SK-N-SH (cell line): ENCODE measurements at regions not wholly inside any gene's neighbourhood (a gene's known extent, or its start where the extent isn't known, plus 50 kb on each side); places are given as distances from the start of the nearest gene placed in this dataset.

Source experiments
- CTCF ChIA-PET: fragments of 300-600, 350-600 bp; formaldehyde crosslinking; extraction: SDS; loops from one replicate; lab custom pipeline; 2021; lab: Yijun Ruan, JAX
- POLR2A ChIA-PET: fragments of 350-600 bp; sonication (Branson Sonifier 250); formaldehyde crosslinking; extraction: SDS; loops from one replicate; lab custom pipeline; 2020; ENCODE audit warnings: antibody characterized with exemption, inconsistent platforms; lab: Yijun Ruan, JAX
- DNase-seq: peaks from one replicate; pipeline ENCODE4 v3.0.0; 2012
- H2AFZ ChIP-seq: fragments of 200-600 bp; sonication (generic); 2 replicates; pipeline ENCODE4 v1.8.1; 2016; ENCODE audit warnings: antibody characterized with exemption, mild to moderate bottlenecking, low read depth
- H3F3A ChIP-seq: fragments of 200-600 bp; sonication (generic); replicated peaks from 2 replicates; pipeline ENCODE3; 2016; ENCODE audit warnings: antibody characterized with exemption, mild to moderate bottlenecking; ENCODE audit not compliant: insufficient read depth
- H3K27ac ChIP-seq, 2 experiments: fragments of 200-500 bp in 1 of 2; fragments of 200-600 bp in 1 of 2; sonication (Bioruptor generic) in 1 of 2; sonication (generic), shearing (Covaris generic) in 1 of 2; 2 replicates each; pipeline versions ENCODE4 v1.5.1 to v1.6.1; 2014 to 2016; ENCODE audit warnings: low read depth in 2 of 2, inconsistent platforms in 1 of 2, low read length in 1 of 2, mild to moderate bottlenecking in 1 of 2, mixed read lengths in 1 of 2
- H3K27me3 ChIP-seq: fragments of 200-600 bp; sonication (generic), shearing (Covaris generic); 2 replicates; pipeline ENCODE4 v1.6.1; 2016; ENCODE audit warnings: mixed run types; ENCODE audit not compliant: insufficient read depth
- H3K36me3 ChIP-seq, 2 experiments: fragments of 200-500 bp in 1 of 2; fragments of 200-600 bp in 1 of 2; sonication (Bioruptor generic) in 1 of 2; sonication (generic) in 1 of 2; replicated peaks in 1 of 2; 2 replicates each; pipeline versions ENCODE3 to v1.5.1; 2014 to 2016; ENCODE audit warnings: low read length in 1 of 2, mild to moderate bottlenecking in 1 of 2; ENCODE audit not compliant: insufficient read depth in 2 of 2, control insufficient read depth in 1 of 2
- H3K4me1 ChIP-seq, 2 experiments: fragments of 200-500 bp in 1 of 2; fragments of 200-600 bp in 1 of 2; sonication (Bioruptor generic) in 1 of 2; sonication (generic), shearing (Covaris generic) in 1 of 2; 2 replicates each; pipeline versions ENCODE4 v1.5.1 to v1.6.1; 2014 to 2016; ENCODE audit warnings: low read depth in 1 of 2, low read length in 1 of 2, mixed run types in 1 of 2; ENCODE audit not compliant: insufficient read depth in 2 of 2, control insufficient read depth in 1 of 2
- H3K4me2 ChIP-seq: fragments of 200-600 bp; sonication (generic), shearing (Covaris generic); 2 replicates; pipeline ENCODE4 v1.6.1; 2017; ENCODE audit warnings: mixed run types
- H3K4me3 ChIP-seq, 2 experiments: fragments of 200-500 bp in 1 of 2; fragments of 200-600 bp in 1 of 2; sonication (Bioruptor generic) in 1 of 2; sonication (generic), shearing (Covaris generic) in 1 of 2; 2 replicates each; pipeline versions ENCODE4 v1.5.1 to v1.8.1; 2014 to 2016; ENCODE audit warnings: low read depth in 2 of 2, inconsistent platforms in 1 of 2, low read length in 1 of 2, mild to moderate bottlenecking in 1 of 2, mixed read lengths in 1 of 2, moderate library complexity in 1 of 2
- H3K79me2 ChIP-seq: fragments of 200-600 bp; sonication (generic); 2 replicates; pipeline ENCODE4 v1.8.1; 2017; ENCODE audit warnings: mild to moderate bottlenecking; ENCODE audit not compliant: insufficient read depth
- H3K9ac ChIP-seq: fragments of 200-600 bp; sonication (generic); 2 replicates; pipeline ENCODE4 v1.6.1; 2017; ENCODE audit warnings: mixed run types
- H3K9me2 ChIP-seq: fragments of 200-600 bp; sonication (generic); 2 replicates; pipeline ENCODE4 v1.6.1; 2017; ENCODE audit warnings: mixed run types
- H3K9me3 ChIP-seq: fragments of 200-600 bp; sonication (generic); 2 replicates; pipeline ENCODE4 v1.6.1; 2017; ENCODE audit warnings: mixed run types, mild to moderate bottlenecking, moderate library complexity
- H4K20me1 ChIP-seq: fragments of 200-600 bp; sonication (generic); 2 replicates; pipeline ENCODE4 v1.6.1; 2017; ENCODE audit warnings: mild to moderate bottlenecking, mixed run types; ENCODE audit not compliant: insufficient read depth
- GABPA ChIP-seq: IDR thresholded peaks from 2 replicates; pipeline ENCODE4 v1.4.0; 2012; ENCODE audit warnings: low read depth, mild to moderate bottlenecking
- TAF1 ChIP-seq: IDR thresholded peaks from 2 replicates; pipeline ENCODE4 v1.6.1; 2012; ENCODE audit warnings: low read depth, mild to moderate bottlenecking, low read length, moderate library complexity, borderline replicate concordance
- WGBS: methylation state at CpG from one replicate; pipeline ENCODE4 v1.1.6; 2017; ENCODE audit warnings: low lambda C conversion rate; 5-methylcytosine and 5-hydroxymethylcytosine counted together
- TF ChIP-seq, protein P1 (sequence below): fragments of 150-350 bp; IDR thresholded peaks from 2 replicates; pipeline ENCODE4 v1.6.1; 2017; ENCODE audit warnings: antibody characterized with exemption, low read length, low read depth, borderline replicate concordance
- TF ChIP-seq, protein P2 (sequence below): IDR thresholded peaks from 2 replicates; pipeline ENCODE4 v1.4.0; 2012; ENCODE audit warnings: low read depth, borderline replicate concordance
- TF ChIP-seq, protein P3 (sequence below): fragments of 200-600 bp; sonication (generic); IDR thresholded peaks from 2 replicates; pipeline ENCODE4 v1.6.1; 2017; ENCODE audit warnings: antibody characterized with exemption, mild to moderate bottlenecking, moderate library complexity

DNA sequence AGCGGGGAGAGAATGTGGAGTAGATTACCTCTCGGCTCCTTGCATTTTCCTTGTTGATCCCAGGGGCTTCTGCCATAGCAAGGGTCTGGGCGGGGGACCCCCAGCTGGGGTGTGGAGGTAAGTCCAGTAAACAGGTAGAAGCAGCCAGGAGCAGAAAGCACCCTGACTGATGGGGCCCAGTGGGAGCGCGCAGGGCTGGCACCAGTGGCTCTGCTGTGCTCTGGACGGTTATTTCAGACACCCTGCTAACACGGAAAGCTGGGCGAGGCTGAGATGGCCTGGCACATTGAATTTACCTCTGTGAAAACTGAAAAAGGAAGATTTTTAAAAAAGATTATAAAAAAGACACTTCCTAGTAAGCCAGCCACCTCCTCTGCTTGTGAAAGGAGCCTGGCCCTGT, 88.4 kb upstream of the CALM2 start:
- peaks cover 5% of the 10 kb centered on the region for H3F3A ChIP-seq
- ChIA-PET CTCF (interaction anchor here (0.6 to 3.3 kb wide), 10 partner anchors 8 to 87 kb away, joined by 3 to 27 read pairs (median 4); no protein-coding TSS in a partner anchor), POLR2A (no interaction called here)
- H3K4me1 ChIP-seq, result peaks cover 10 to 26% of the 10 kb centered on the region in 2 experiments; a peak in 3 of 4 replicates
- peak overlapping the region in 1 of 2 experiments; percentile 5; a peak in 1 of 4 replicates for H3K27ac ChIP-seq
- 94% methylated on average over 8 of the region's 8 CpGs for WGBS
- H4K20me1 ChIP-seq, result no peaks in the 10 kb centered on the region
- no peak overlapping the region for H3K4me2 ChIP-seq
- H3K36me3 ChIP-seq, result no peaks in the 10 kb centered on the region
- H2AFZ ChIP-seq, result no peak overlapping the region
- H3K9ac ChIP-seq, result no peak overlapping the region
- H3K27me3 ChIP-seq, result no peaks in the 10 kb centered on the region
- TF ChIP-seq, protein P1, sequence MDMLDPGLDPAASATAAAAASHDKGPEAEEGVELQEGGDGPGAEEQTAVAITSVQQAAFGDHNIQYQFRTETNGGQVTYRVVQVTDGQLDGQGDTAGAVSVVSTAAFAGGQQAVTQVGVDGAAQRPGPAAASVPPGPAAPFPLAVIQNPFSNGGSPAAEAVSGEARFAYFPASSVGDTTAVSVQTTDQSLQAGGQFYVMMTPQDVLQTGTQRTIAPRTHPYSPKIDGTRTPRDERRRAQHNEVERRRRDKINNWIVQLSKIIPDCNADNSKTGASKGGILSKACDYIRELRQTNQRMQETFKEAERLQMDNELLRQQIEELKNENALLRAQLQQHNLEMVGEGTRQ, result no peak
- TF ChIP-seq TAF1, result no peak
- TF ChIP-seq, protein P2, sequence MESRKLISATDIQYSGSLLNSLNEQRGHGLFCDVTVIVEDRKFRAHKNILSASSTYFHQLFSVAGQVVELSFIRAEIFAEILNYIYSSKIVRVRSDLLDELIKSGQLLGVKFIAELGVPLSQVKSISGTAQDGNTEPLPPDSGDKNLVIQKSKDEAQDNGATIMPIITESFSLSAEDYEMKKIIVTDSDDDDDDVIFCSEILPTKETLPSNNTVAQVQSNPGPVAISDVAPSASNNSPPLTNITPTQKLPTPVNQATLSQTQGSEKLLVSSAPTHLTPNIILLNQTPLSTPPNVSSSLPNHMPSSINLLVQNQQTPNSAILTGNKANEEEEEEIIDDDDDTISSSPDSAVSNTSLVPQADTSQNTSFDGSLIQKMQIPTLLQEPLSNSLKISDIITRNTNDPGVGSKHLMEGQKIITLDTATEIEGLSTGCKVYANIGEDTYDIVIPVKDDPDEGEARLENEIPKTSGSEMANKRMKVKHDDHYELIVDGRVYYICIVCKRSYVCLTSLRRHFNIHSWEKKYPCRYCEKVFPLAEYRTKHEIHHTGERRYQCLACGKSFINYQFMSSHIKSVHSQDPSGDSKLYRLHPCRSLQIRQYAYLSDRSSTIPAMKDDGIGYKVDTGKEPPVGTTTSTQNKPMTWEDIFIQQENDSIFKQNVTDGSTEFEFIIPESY, result no peak
- TF ChIP-seq, all 33 proteins: peak for 0
- Histone ChIP-seq H3K9me2 (no peaks in the 10 kb centered on the region), H3K9me3 (no peaks in the 10 kb centered on the region), H3K4me3 (no peak overlapping the region), H3K79me2 (no peaks in the 10 kb centered on the region)
- DNase-seq, result no peak

DNA sequence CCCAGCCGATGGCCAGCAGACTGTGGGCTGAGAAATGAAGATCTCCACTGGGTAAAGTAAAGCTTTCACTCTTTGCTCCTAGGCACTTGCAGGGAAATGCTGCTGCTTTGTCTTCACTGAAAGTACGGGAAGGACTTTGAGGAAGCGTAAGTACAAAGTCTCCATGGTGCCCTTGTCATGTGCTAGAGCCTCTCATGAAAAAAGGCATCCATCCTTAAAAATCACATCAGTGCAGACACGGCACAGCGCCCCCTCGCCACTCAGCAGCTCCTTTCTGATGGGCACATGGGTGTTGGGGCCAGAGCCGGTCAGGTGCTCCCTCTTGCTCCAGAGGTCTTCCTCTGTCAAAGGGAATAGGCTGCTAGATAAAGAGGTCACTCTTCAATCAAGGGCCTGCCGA, 87.8 kb upstream of the CALM2 start:
- ChIA-PET POLR2A (interaction anchor here (0.6 kb wide), 1 partner anchor 12 kb away, joined by 3 read pairs; no protein-coding TSS in a partner anchor), CTCF (interaction anchor here (0.6 to 3.3 kb wide), 10 partner anchors 8 to 86 kb away, joined by 3 to 27 read pairs (median 4); no protein-coding TSS in a partner anchor)
- H3K79me2 ChIP-seq, result no peaks in the 10 kb centered on the region
- no peak for DNase-seq
- no peaks in the 10 kb centered on the region for H4K20me1 ChIP-seq
- H3K36me3 ChIP-seq, result no peaks in the 10 kb centered on the region
- H3K27ac ChIP-seq, result no peak overlapping the region
- peaks cover under 1% of the 10 kb centered on the region for H3F3A ChIP-seq
- H3K4me3 ChIP-seq, result no peak overlapping the region
- TF ChIP-seq, protein P3, sequence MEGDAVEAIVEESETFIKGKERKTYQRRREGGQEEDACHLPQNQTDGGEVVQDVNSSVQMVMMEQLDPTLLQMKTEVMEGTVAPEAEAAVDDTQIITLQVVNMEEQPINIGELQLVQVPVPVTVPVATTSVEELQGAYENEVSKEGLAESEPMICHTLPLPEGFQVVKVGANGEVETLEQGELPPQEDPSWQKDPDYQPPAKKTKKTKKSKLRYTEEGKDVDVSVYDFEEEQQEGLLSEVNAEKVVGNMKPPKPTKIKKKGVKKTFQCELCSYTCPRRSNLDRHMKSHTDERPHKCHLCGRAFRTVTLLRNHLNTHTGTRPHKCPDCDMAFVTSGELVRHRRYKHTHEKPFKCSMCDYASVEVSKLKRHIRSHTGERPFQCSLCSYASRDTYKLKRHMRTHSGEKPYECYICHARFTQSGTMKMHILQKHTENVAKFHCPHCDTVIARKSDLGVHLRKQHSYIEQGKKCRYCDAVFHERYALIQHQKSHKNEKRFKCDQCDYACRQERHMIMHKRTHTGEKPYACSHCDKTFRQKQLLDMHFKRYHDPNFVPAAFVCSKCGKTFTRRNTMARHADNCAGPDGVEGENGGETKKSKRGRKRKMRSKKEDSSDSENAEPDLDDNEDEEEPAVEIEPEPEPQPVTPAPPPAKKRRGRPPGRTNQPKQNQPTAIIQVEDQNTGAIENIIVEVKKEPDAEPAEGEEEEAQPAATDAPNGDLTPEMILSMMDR, result 0 out of 2 replicates have a peak, but pooled peaks have one; percentile 9
- no peak for TF ChIP-seq GABPA
- no peak overlapping the region for H3K4me2 ChIP-seq
- H3K9ac ChIP-seq, result no peak overlapping the region
- no peaks in the 10 kb centered on the region for H3K9me3 ChIP-seq
- peaks cover 6 to 20% of the 10 kb centered on the region in 2 experiments; a peak in 3 of 4 replicates for H3K4me1 ChIP-seq
- no peaks in the 10 kb centered on the region for H3K9me2 ChIP-seq
- WGBS, result 94% methylated on average over 8 of the region's 8 CpGs
- no peaks in the 10 kb centered on the region for H3K27me3 ChIP-seq
- H2AFZ ChIP-seq, result no peak overlapping the region
